ENCODE measurements at regions not wholly inside any gene's neighbourhood (a gene's known extent, or its start where the extent isn't known, plus 50 kb on each side); places are given as distances from the start of the nearest gene placed in this dataset.

- no peaks in the 10 kb centered on the region for H3K27me3 ChIP-seq
- WGBS, 5 donors, result 13 to 47% (median 41%) methylated on average over 1 of the region's 1 CpG
- no peak for TF ChIP-seq CTCF (IDR thresholded peaks at IDR 0.05)
- H3K27ac ChIP-seq, result no peak overlapping the region
- H3K36me3 ChIP-seq, result no peaks in the 10 kb centered on the region
- no peaks in the 10 kb centered on the region for H3K9me3 ChIP-seq
- H3K4me3 ChIP-seq, result no peak overlapping the region
- DNase-seq, result no peak
- intact Hi-C loops (cut with DNase I; ENCODE audit: low total_unique reads), result no loop called here
- H3K4me1 ChIP-seq, result no peaks in the 10 kb centered on the region
Measured at GRCh38 chr13:53216773-53217172, 188.2 kb downstream of the OLFM4 start.

GRCh38 chr13:53217194-53217593, 188.6 kb downstream of the OLFM4 start:
- Histone ChIP-seq H3K4me3 (no peak overlapping the region), H3K4me1 (no peaks in the 10 kb centered on the region), H3K36me3 (no peaks in the 10 kb centered on the region), H3K27me3 (no peaks in the 10 kb centered on the region), H3K9me3 (peaks cover 0 to 4% (median 0%) of the 10 kb centered on the region in 4 donors), H3K27ac (no peak overlapping the region)
- intact Hi-C loops (cut with DNase I; ENCODE audit: low total_unique reads), result no loop called here
- DNase-seq, result no peak
- no peak for TF ChIP-seq EP300 (IDR thresholded peaks at IDR 0.05)
- TF ChIP-seq CTCF (IDR thresholded peaks at IDR 0.05), result no peak
- TF ChIP-seq POLR2A (IDR thresholded peaks at IDR 0.05), result no peak
- no peak for TF ChIP-seq POLR2AphosphoS5 (IDR thresholded peaks at IDR 0.05)

GRCh38 chr13:53220038-53220437, 191.4 kb downstream of the OLFM4 start:
- no peak for DNase-seq
- Histone ChIP-seq H3K27ac (no peak overlapping the region), H3K4me3 (no peak overlapping the region), H3K36me3 (no peaks in the 10 kb centered on the region), H3K4me1 (no peaks in the 10 kb centered on the region), H3K9me3 (peaks cover 0 to 16% (median 14%) of the 10 kb centered on the region in 4 donors), H3K27me3 (no peaks in the 10 kb centered on the region)
- WGBS, 5 donors, result 75 to 82% (median 80%) methylated on average over 3 of the region's 3 CpGs
- intact Hi-C loops (cut with DNase I; ENCODE audit: low total_unique reads), result no loop called here
- no peak for TF ChIP-seq POLR2AphosphoS5 (IDR thresholded peaks at IDR 0.05)
- TF ChIP-seq POLR2A (IDR thresholded peaks at IDR 0.05), result no peak
- TF ChIP-seq CTCF (IDR thresholded peaks at IDR 0.05), result no peak
- no peak for TF ChIP-seq EP300 (IDR thresholded peaks at IDR 0.05)

GRCh38 chr13:53237696-53238095, 209.1 kb downstream of the OLFM4 start:
- Histone ChIP-seq H3K27me3 (peaks cover 0 to 11% (median 4%) of the 10 kb centered on the region in 3 donors), H3K36me3 (no peaks in the 10 kb centered on the region), H3K4me3 (no peak overlapping the region), H3K27ac (no peak overlapping the region), H3K9me3 (no peaks in the 10 kb centered on the region), H3K4me1 (no peaks in the 10 kb centered on the region)
- DNase-seq, result no peak
- intact Hi-C loops (cut with DNase I; ENCODE audit: low total_unique reads), result no loop called here
- TF ChIP-seq POLR2A (IDR thresholded peaks at IDR 0.05) (no peak), CTCF (IDR thresholded peaks at IDR 0.05) (no peak), POLR2AphosphoS5 (IDR thresholded peaks at IDR 0.05) (no peak), EP300 (IDR thresholded peaks at IDR 0.05) (no peak)
- WGBS, 5 donors, result 30 to 48% (median 32%) methylated on average over 8 of the region's 8 CpGs
